HEK293T (cell line): ENCODE measurements at regions not wholly inside any gene's neighbourhood (a gene's known extent, or its start where the extent isn't known, plus 50 kb on each side); places are given as distances from the start of the nearest gene placed in this dataset.
"Not testable (repeated sequence)": the region's sequence is repeated elsewhere in the genome, so short reads cannot be mapped to it uniquely, and the experiment has no call there.

Experiments
- CTCF ChIA-PET: fragments of 350-600 bp; formaldehyde crosslinking; extraction: SDS; loops from one replicate; lab custom pipeline; 2021; ENCODE audit warnings: antibody characterized with exemption, inconsistent platforms; lab: Yijun Ruan, JAX
- POLR2A ChIA-PET: fragments of 350-600 bp; formaldehyde crosslinking; extraction: SDS; loops from one replicate; lab custom pipeline; 2020; ENCODE audit warnings: antibody characterized with exemption, inconsistent platforms; lab: Yijun Ruan, JAX
- DNase-seq: peaks from one replicate; pipeline ENCODE4 v3.0.0; 2012; ENCODE audit warnings: mixed read lengths; ENCODE audit errors: extremely low spot score
- ARNT ChIP-seq: fragments of 450-650 bp; IDR thresholded peaks from 2 replicates; pipeline ENCODE4 v1.6.1; 2017; ENCODE audit warnings: mild to moderate bottlenecking
- BHLHE40 ChIP-seq: fragments of 450-650 bp; IDR thresholded peaks from 2 replicates; pipeline ENCODE4 v1.6.1; 2016; ENCODE audit warnings: mild to moderate bottlenecking, moderate library complexity, borderline replicate concordance
- CTBP1 ChIP-seq: fragments of 450-650 bp; IDR thresholded peaks from 2 replicates; pipeline ENCODE4 v1.6.1; 2016; ENCODE audit warnings: borderline replicate concordance
- ELF4 ChIP-seq: fragments of 450-650 bp; IDR thresholded peaks from 2 replicates; pipeline ENCODE4 v1.6.1; 2017; ENCODE audit warnings: antibody characterized with exemption
- FOXA1 ChIP-seq: fragments of 450-650 bp; IDR thresholded peaks from 2 replicates; pipeline ENCODE4 v1.6.1; 2016; ENCODE audit warnings: mild to moderate bottlenecking
- FOXK2 ChIP-seq: fragments of 450-650 bp; IDR thresholded peaks from 2 replicates; pipeline ENCODE4 v1.6.1; 2016; ENCODE audit warnings: mild to moderate bottlenecking
- FOXM1 ChIP-seq: fragments of 450-650 bp; IDR thresholded peaks from 2 replicates; pipeline ENCODE4 v1.6.1; 2017; ENCODE audit warnings: mild to moderate bottlenecking, borderline replicate concordance
- HDGF ChIP-seq: fragments of 450-650 bp; IDR thresholded peaks from 2 replicates; pipeline ENCODE4 v1.6.1; 2017; ENCODE audit warnings: antibody characterized with exemption, borderline replicate concordance
- L3MBTL2 ChIP-seq: fragments of 450-650 bp; conservative IDR thresholded peaks from 2 replicates; pipeline ENCODE4 v1.6.1; 2016; ENCODE audit warnings: mild to moderate bottlenecking
- LEF1 ChIP-seq: fragments of 450-650 bp; IDR thresholded peaks from 2 replicates; pipeline ENCODE4 v1.6.1; 2017; ENCODE audit warnings: mild to moderate bottlenecking, borderline replicate concordance
- NFRKB ChIP-seq: fragments of 450-650 bp; IDR thresholded peaks from 2 replicates; pipeline ENCODE4 v1.6.1; 2016; ENCODE audit warnings: mild to moderate bottlenecking, moderate library complexity
- PKNOX1 ChIP-seq: fragments of 450-650 bp; IDR thresholded peaks from 2 replicates; pipeline ENCODE4 v1.6.1; 2016
- SP1 ChIP-seq: fragments of 450-650 bp; IDR thresholded peaks from 2 replicates; pipeline ENCODE4 v1.6.1; 2017
- SUZ12 ChIP-seq: fragments of 450-650 bp; IDR thresholded peaks from 2 replicates; pipeline ENCODE4 v1.6.1; 2016; ENCODE audit warnings: mild to moderate bottlenecking
- TARDBP ChIP-seq: fragments of 450-650 bp; IDR thresholded peaks from 2 replicates; pipeline ENCODE4 v1.6.1; 2016
- ZNF384 ChIP-seq: fragments of 450-650 bp; IDR thresholded peaks from 2 replicates; pipeline ENCODE4 v1.6.1; 2016

- DNase-seq: no peak
- POLR2A ChIA-PET: no interaction called here
- TF ChIP-seq CTBP1 (no peak), PKNOX1 (no peak), NFRKB (no peak), SP1 (no peak), FOXM1 (no peak), TARDBP (no peak), ELF4 (no peak), BHLHE40 (no peak), FOXA1 (no peak), SUZ12 (no peak), L3MBTL2 (no peak), LEF1 (no peak), HDGF (no peak), ARNT (no peak), ZNF384 (no peak), FOXK2 (no peak)
- CTCF ChIA-PET: no interaction called here
Measured at GRCh38 chr18:43952398-43952797, 675.1 kb upstream of the SYT4 start.

DNA sequence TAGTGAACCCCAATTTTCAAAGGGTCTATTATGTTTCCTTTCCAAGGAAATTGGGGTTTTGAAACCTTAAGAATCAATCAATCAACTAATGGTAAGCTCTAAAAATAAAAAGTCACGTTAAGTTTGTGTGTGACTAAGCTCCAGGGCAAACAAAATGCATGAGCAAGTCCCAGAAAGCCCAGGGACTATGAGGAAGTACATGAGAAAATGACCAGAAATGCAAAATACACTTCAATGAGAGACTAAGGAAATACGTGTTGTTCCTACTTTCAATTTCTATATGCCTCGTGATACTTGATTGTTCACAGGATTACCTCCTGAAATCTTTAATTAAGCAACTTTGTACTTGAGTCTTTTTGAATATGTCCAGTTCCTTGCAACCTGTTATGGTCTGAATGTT lies 684.4 kb upstream of the SYT4 start:
- DNase-seq: no peak
- TF ChIP-seq CTBP1: no peak
- TF ChIP-seq ARNT: no peak
- CTCF ChIA-PET: no interaction called here
- POLR2A ChIA-PET: no interaction called here

DNA sequence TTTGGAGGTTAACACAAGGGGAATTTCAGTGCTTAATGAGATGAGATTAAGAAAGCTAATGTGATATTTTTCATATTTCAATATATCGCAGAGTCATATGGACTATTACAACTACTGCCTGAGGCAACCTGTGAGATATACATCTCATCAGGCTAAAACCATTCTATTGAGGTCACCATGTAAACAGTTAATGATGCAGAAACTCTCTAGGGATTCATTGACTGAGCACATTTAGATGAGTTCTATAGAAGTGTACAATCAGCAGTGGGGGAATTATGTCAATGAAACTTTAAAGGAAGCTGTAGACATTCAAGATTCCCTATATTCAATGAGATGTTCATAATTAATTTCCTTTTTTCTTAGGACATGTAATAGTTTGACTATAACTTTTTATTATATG lies 687.4 kb upstream of the SYT4 start:
- TF ChIP-seq L3MBTL2: no peak
- TF ChIP-seq ELF4: no peak
- no peak for TF ChIP-seq ARNT
- no peak for TF ChIP-seq FOXK2
- TF ChIP-seq SP1: no peak
- TF ChIP-seq FOXA1: no peak
- CTCF ChIA-PET: no interaction called here
- no peak for DNase-seq
- POLR2A ChIA-PET: no interaction called here

GRCh38 chr18:43965691-43966090 lies 688.4 kb upstream of the SYT4 start:
- TF ChIP-seq FOXM1: no peak
- no peak for TF ChIP-seq HDGF
- TF ChIP-seq BHLHE40: no peak
- no peak for TF ChIP-seq LEF1
- TF ChIP-seq ELF4: no peak
- TF ChIP-seq CTBP1: no peak
- ChIA-PET CTCF (no interaction called here), POLR2A (no interaction called here)
- DNase-seq: no peak

- no peak for DNase-seq
- ChIA-PET POLR2A (no interaction called here), CTCF (no interaction called here)
- no peak for TF ChIP-seq ZNF384
- TF ChIP-seq FOXK2: no peak
- TF ChIP-seq SUZ12: no peak
- no peak for TF ChIP-seq BHLHE40
Measured at GRCh38 chr18:43970656-43971055, 693.4 kb upstream of the SYT4 start.

GRCh38 chr18:43978174-43978573 lies 700.9 kb upstream of the SYT4 start:
- TF ChIP-seq ARNT: no peak

GRCh38 chr18:43982582-43982981 lies 698.1 kb upstream of the SETBP1 start:
- POLR2A ChIA-PET: no interaction called here
- TF ChIP-seq TARDBP (no peak), CTBP1 (no peak), ARNT (no peak), SP1 (no peak), ELF4 (no peak), LEF1 (no peak), HDGF (no peak), FOXA1 (no peak), BHLHE40 (no peak), L3MBTL2 (no peak), ZNF384 (no peak), PKNOX1 (no peak), FOXM1 (no peak)
- no peak for DNase-seq
- CTCF ChIA-PET: no interaction called here

More at GRCh38 chr18:43978174-43978573, 700.9 kb upstream of the SYT4 start:
- ChIA-PET CTCF (no interaction called here), POLR2A (no interaction called here)
- no peak for DNase-seq

GRCh38 chr18:43987061-43987460 lies 693.6 kb upstream of the SETBP1 start:
- CTCF ChIA-PET, POLR2A ChIA-PET, DNase-seq: not testable (repeated sequence)
